Activated CD4-positive, alpha-beta T cell treated with anti-CD3 and anti-CD28 coated beads, Interleukin-2, Interleukin-6, amounts not matched to agents 100 ng/mL and 50 ng/mL, durations not matched to agents 16 hours and 8 hours (primary cell): ENCODE measurements at regions not wholly inside any gene's neighbourhood (a gene's known extent, or its start where the extent isn't known, plus 50 kb on each side); places are given as distances from the start of the nearest gene placed in this dataset.

Experiments used
- DNase-seq: peaks from one replicate; pipeline ENCODE4 v3.0.0-alpha.2; 2020

- no peak for DNase-seq
Measured at GRCh38 chr13:109976206-109976997, 190.0 kb upstream of the IRS2 start.

- DNase-seq, result no peak
Measured at GRCh38 chr13:109974354-109974753, 188.0 kb upstream of the IRS2 start.

- no peak for DNase-seq
Measured at GRCh38 chr13:109973279-109973678, 186.9 kb upstream of the IRS2 start.

GRCh38 chr13:109971456-109972090 is 185.2 kb upstream of the IRS2 start:
- no peak for DNase-seq

- DNase-seq, result no peak
Measured at GRCh38 chr13:109971006-109971405, 184.6 kb upstream of the IRS2 start.

GRCh38 chr13:109968876-109969577 is 182.6 kb upstream of the IRS2 start:
- DNase-seq, result no peak

- no peak for DNase-seq
Measured at GRCh38 chr13:109963960-109964563, 177.7 kb upstream of the IRS2 start.

- no peak for DNase-seq
Measured at GRCh38 chr13:109963384-109963783, 177.0 kb upstream of the IRS2 start.

GRCh38 chr13:109959903-109960302 is 173.5 kb upstream of the IRS2 start:
- DNase-seq, result no peak

GRCh38 chr13:109957875-109958274 is 171.5 kb upstream of the IRS2 start:
- no peak for DNase-seq

- DNase-seq, result no peak
Measured at GRCh38 chr13:109955598-109955997, 169.2 kb upstream of the IRS2 start.

- no peak for DNase-seq
Measured at GRCh38 chr13:109954441-109954840, 168.1 kb upstream of the IRS2 start.

- no peak for DNase-seq
Measured at GRCh38 chr13:109951491-109951890, 165.1 kb upstream of the IRS2 start.

GRCh38 chr13:109949397-109949796 is 163.0 kb upstream of the IRS2 start:
- DNase-seq, result no peak

- DNase-seq, result no peak
Measured at GRCh38 chr13:109947006-109947405, 160.6 kb upstream of the IRS2 start.

- DNase-seq, result no peak
Measured at GRCh38 chr13:109945206-109945960, 159.0 kb upstream of the IRS2 start.

- DNase-seq, result no peak
Measured at GRCh38 chr13:109941951-109942350, 155.6 kb upstream of the IRS2 start.

GRCh38 chr13:109941221-109941620 is 154.8 kb upstream of the IRS2 start:
- no peak for DNase-seq

- no peak for DNase-seq
Measured at GRCh38 chr13:109940637-109941036, 154.3 kb upstream of the IRS2 start.

GRCh38 chr13:109939838-109940237 is 153.5 kb upstream of the IRS2 start:
- no peak for DNase-seq

- DNase-seq, result no peak
Measured at GRCh38 chr13:109939180-109939579, 152.8 kb upstream of the IRS2 start.

- no peak for DNase-seq
Measured at GRCh38 chr13:109938255-109938936, 152.0 kb upstream of the IRS2 start.
